Esophagus squamous epithelium (tissue), 5 donors: ENCODE measurements at regions not wholly inside any gene's neighbourhood (a gene's known extent, or its start where the extent isn't known, plus 50 kb on each side); places are given as distances from the start of the nearest gene placed in this dataset.
"Not testable (repeated sequence)": the region's sequence is repeated elsewhere in the genome, so short reads cannot be mapped to it uniquely, and the experiment has no call there.

ENCODE experiments used
- DNase-seq: peaks from one replicate; lab custom pipeline; 2025; lab: John Stamatoyannopoulos, UW
- H3K27ac ChIP-seq, 4 donors: fragments of 200-600 bp; sonication (generic); one replicate each; pipeline ENCODE4 v1.5.1; 2016 to 2019; ENCODE audit warnings: mild to moderate bottlenecking in 1 of 4
- H3K27me3 ChIP-seq, 4 donors: fragments of 200-600 bp; sonication (generic); 1 replicate in 3 of 4; 2 replicates in 1 of 4; pipeline versions ENCODE4 v1.5.1 to v1.6.0; 2017 to 2021; ENCODE audit warnings: antibody characterized with exemption in 1 of 4
- H3K36me3 ChIP-seq, 3 donors: fragments of 200-600 bp; sonication (generic); one replicate each; pipeline ENCODE4 v1.5.1; 2016 to 2019
- H3K4me1 ChIP-seq, 3 donors: fragments of 200-600 bp; sonication (generic); one replicate each; pipeline ENCODE4 v1.5.1; 2017 to 2019
- H3K4me3 ChIP-seq, 4 donors: fragments of 200-600 bp; sonication (generic); 1 replicate in 3 of 4; 2 replicates in 1 of 4; pipeline ENCODE4 v1.5.1; 2016 to 2019; ENCODE audit warnings: mild to moderate bottlenecking in 2 of 4, moderate library complexity in 1 of 4
- H3K9me3 ChIP-seq, 3 donors: fragments of 200-600 bp; sonication (generic); one replicate each; pipeline ENCODE4 v1.5.1; 2016 to 2019
- CTCF ChIP-seq, 6 experiments: fragments of 450-650 bp in 4 of 6; fragments of 200-600 bp in 2 of 6; sonication (generic) in 2 of 6; IDR thresholded peaks; one replicate each; pipeline ENCODE4 v1.5.1; 2016 to 2019; ENCODE audit warnings: antibody characterized with exemption in 6 of 6, mild to moderate bottlenecking in 4 of 6, moderate library complexity in 4 of 6
- POLR2A ChIP-seq, 4 donors: fragments of 450-650 bp; IDR thresholded peaks; one replicate each; pipeline ENCODE4 v1.6.1; 2017; ENCODE audit warnings: antibody characterized with exemption in 4 of 4, mild to moderate bottlenecking in 4 of 4, moderate library complexity in 3 of 4
- WGBS, 2 donors: methylation state at CpG; one replicate each; pipeline ENCODE4 v1.1.5; 2018; 5-methylcytosine and 5-hydroxymethylcytosine counted together
- intact Hi-C: fragments of 100-400 bp; cut with DNase I; formaldehyde crosslinking; loops from one replicate; pipeline ENCODE4 v1.15.0; 2022
- donor health status: DM: yes; HTN: yes; CAD: no.

DNA sequence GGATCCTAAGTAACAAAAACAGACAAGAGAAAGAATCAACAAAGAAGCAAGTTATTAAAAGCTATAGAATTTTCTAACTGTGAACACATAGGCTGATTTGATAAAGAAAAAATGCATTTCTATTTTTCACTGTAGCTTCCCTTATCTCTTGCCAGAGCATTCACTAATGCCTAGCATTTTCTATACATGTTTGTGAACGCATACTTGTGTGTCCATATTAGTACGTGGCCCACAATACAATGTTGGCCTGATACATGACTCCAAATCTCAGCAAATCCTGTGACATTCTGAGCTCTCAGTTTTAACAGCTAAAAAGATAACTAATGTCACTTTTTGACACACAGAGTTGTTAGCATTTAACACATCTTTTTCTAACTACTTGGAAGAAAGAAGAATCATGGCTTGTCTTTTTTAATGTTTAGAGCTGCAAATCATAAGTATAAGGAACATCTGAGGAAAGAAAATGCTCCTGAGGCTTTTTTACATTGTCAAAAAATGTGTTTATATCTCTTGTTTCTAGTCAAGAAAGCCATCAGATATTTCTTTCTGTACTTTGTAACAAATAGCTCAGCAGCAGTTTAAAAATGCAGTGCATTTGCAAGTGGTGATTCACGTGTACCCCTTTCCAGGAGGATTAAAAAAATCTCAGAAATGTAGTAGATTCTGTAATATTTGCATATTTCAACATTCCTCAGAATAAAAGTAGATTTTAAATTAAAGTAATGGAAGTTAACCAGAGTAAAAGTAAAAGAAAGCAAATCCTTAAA lies 1646.8 kb upstream of the TMEFF2 start:
- Histone ChIP-seq H3K36me3 (no peaks in the 10 kb centered on the region), H3K4me3 (no peak overlapping the region), H3K4me1 (no peaks in the 10 kb centered on the region), H3K9me3 (no peaks in the 10 kb centered on the region), H3K27ac (no peak overlapping the region), H3K27me3 (no peaks in the 10 kb centered on the region)
- 53% methylated on average over 3 of the region's 3 CpGs for WGBS, 2 donors
- intact Hi-C loops, result no loop called here
- no peak for TF ChIP-seq CTCF (IDR thresholded peaks at IDR 0.05)
- no peak for TF ChIP-seq POLR2A (IDR thresholded peaks at IDR 0.05)
- no peak for DNase-seq

- DNase-seq, result no peak
- Histone ChIP-seq H3K4me1 (no peaks in the 10 kb centered on the region), H3K27ac (no peak overlapping the region), H3K4me3 (no peak overlapping the region), H3K27me3 (no peaks in the 10 kb centered on the region), H3K9me3 (no peaks in the 10 kb centered on the region), H3K36me3 (no peaks in the 10 kb centered on the region)
- TF ChIP-seq POLR2A (IDR thresholded peaks at IDR 0.05), result no peak
- no peak for TF ChIP-seq CTCF (IDR thresholded peaks at IDR 0.05)
- intact Hi-C loops, result no loop called here
These were observed 1642.5 kb upstream of the TMEFF2 start for GRCh38 chr2:193837111-193837738.

DNA sequence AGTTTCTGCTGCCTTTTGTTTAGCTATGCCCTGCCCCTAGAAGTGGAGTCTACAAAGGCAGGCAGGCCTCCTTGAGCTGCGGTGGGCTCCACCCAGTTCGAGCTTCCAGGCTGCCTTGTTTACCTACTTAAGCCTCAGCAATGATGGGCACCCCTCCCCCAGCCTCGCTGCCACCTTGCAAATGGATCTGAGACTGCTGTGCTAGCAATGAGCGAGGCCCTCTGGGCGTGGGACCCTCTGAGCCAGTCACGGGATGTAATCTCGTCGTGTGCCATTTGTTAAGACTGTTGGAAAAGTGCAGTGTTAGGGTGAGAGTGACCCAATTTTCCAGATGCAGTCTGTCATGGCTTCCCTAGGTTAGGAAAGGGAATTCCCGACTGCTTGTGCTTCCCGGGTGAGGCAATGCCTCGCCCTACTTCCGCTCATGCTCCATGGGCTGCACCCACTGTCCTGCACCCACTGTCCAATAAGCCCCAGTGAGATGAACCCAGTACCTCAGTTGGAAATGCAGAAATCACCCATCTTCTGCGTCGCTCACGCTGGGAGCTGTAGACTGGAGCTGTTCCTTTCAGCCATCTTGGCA lies 1641.8 kb upstream of the TMEFF2 start:
- not testable (repeated sequence) for H3K27ac ChIP-seq, DNase-seq
- WGBS, 2 donors, result 76 to 79% methylated on average over 11 to 14 of the region's 15 CpGs

DNA sequence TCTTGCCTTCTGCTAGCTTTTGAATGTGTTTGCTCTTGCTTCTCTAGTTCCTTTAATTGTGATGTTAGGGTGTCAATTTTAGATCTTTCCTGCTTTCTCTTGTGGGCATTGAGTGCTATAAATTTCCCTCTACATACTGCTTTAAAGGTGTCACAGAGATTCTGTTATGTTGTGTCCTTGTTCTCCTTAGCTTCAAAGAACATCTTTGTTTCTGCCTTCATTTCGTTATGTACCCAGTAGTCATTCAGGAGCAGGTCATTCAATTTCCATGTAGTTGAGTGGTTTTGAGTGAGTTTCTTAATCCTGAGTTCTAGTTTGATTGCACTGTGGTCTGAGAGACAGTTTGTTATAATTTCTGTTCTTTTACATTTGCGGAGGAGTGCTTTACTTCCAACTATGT lies 1639.2 kb upstream of the TMEFF2 start:
- H3K27ac ChIP-seq, H3K9me3 ChIP-seq, intact Hi-C loops, H3K27me3 ChIP-seq, H3K36me3 ChIP-seq, H3K4me1 ChIP-seq, H3K4me3 ChIP-seq, DNase-seq: not testable (repeated sequence)
- WGBS, 2 donors, result 19 to 25% methylated on average over 1 to 2 of the region's 2 CpGs

More for the DNA sequence above, 1641.8 kb upstream of the TMEFF2 start:
- H3K36me3 ChIP-seq, H3K4me1 ChIP-seq, H3K4me3 ChIP-seq, H3K27me3 ChIP-seq, intact Hi-C loops, H3K9me3 ChIP-seq: not testable (repeated sequence)

DNA sequence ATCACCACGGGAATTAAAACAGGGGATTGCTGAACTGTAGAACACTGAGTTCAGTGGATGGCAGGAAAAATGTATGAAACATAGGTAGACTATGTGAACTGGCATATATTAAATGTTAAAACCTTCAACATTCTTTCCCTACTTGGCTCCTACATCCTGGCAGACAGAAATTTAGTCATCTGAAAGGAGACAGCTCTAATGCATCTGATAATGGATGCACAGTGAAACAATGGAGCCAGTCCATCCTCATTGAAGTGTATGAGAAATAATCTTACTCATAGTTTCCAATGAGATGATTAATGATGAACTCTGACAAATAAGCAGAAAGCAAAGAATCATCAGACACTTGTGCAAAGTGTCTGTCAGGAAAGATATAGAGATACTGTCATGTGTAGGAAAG lies 1629.7 kb upstream of the TMEFF2 start:
- DNase-seq, result no peak
- H3K4me3 ChIP-seq, result no peak overlapping the region

More for the DNA sequence above, 1629.7 kb upstream of the TMEFF2 start:
- H3K4me1 ChIP-seq, result no peaks in the 10 kb centered on the region
- no peaks in the 10 kb centered on the region for H3K36me3 ChIP-seq
- 39 to 44% methylated on average over 1 of the region's 1 CpG for WGBS, 2 donors
- H3K9me3 ChIP-seq, result peaks cover 0 to 6% (median 0%) of the 10 kb centered on the region in 3 donors
- H3K27me3 ChIP-seq, result no peaks in the 10 kb centered on the region
- intact Hi-C loops, result no loop called here
- TF ChIP-seq POLR2A (IDR thresholded peaks at IDR 0.05) (no peak), CTCF (IDR thresholded peaks at IDR 0.05) (no peak)
- H3K27ac ChIP-seq, result no peak overlapping the region
